GM12891 (cell line): ENCODE measurements at regions not wholly inside any gene's neighbourhood (a gene's known extent, or its start where the extent isn't known, plus 50 kb on each side); places are given as distances from the start of the nearest gene placed in this dataset.

Source experiments
- PAX5 ChIP-seq: IDR thresholded peaks from 2 replicates; pipeline ENCODE4 v1.6.1; 2011; ENCODE audit warnings: low read length, moderate library complexity, mild to moderate bottlenecking; ENCODE audit not compliant: insufficient read depth, severe bottlenecking
- POLR2A ChIP-seq: IDR thresholded peaks from 2 replicates; pipeline ENCODE4 v1.6.1; 2011; ENCODE audit warnings: low read depth, low read length, control low read depth
- POLR2AphosphoS5 ChIP-seq: IDR thresholded peaks from 2 replicates; pipeline ENCODE4 v1.6.1; 2011; ENCODE audit warnings: low read depth, low read length, control low read depth
- SPI1 ChIP-seq: IDR thresholded peaks from 2 replicates; pipeline ENCODE4 v1.6.1; 2011; ENCODE audit warnings: low read depth, low read length, control low read depth
- TAF1 ChIP-seq: IDR thresholded peaks from 2 replicates; pipeline ENCODE4 v1.6.1; 2011; ENCODE audit warnings: low read depth, low read length, control low read depth

- TF ChIP-seq POLR2AphosphoS5 (no peak), POLR2A (no peak), PAX5 (no peak), TAF1 (no peak), SPI1 (no peak)
Measured at GRCh38 chr5:25224316-25224982, 579.7 kb upstream of the CDH10 start.
